ENCODE measurements at regions not wholly inside any gene's neighbourhood (a gene's known extent, or its start where the extent isn't known, plus 50 kb on each side); places are given as distances from the start of the nearest gene placed in this dataset.

DNA sequence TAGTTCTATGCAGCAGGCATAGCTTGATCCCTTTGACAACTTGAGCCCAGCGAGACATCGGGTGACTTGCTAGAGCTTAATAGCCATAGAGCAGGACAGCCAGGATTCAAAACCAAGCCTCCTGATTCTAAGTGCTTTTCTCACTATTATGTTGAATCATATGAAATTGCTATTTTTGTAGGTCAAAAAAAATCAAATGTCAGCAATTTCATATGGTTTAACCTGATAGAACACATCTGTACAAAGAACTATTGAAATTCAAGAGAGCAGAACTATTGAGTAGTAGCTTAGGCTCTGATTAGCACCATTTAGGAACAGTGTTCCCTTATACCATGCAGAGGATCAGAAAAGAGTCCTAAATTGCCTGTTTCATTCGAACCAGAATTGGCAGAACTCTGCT is 132.0 kb downstream of the EMP1 start:
- TF ChIP-seq TARDBP (IDR thresholded peaks at IDR 0.05), result no peak
- TF ChIP-seq FOXA1 (IDR thresholded peaks at IDR 0.05), result no peak

Measured in HEK293T (cell line).